Cardiac fibroblast (primary cell): ENCODE measurements at regions not wholly inside any gene's neighbourhood (a gene's known extent, or its start where the extent isn't known, plus 50 kb on each side); places are given as distances from the start of the nearest gene placed in this dataset.
"Not testable (repeated sequence)": the region's sequence is repeated elsewhere in the genome, so short reads cannot be mapped to it uniquely, and the experiment has no call there.

Experiments used
- DNase-seq, 2 donors: peaks; one replicate each; pipeline versions ENCODE4 v3.0.0 to v3.0.0-alpha.2; 2010; ENCODE audit warnings: low read depth in 2 of 2
- H3K4me3 ChIP-seq, 2 donors: replicated peaks in 1 of 2; 1 replicate in 1 of 2; 2 replicates in 1 of 2; pipeline ENCODE4 v1.5.1; 2011; ENCODE audit warnings: low read depth in 2 of 2, low read length in 2 of 2, mild to moderate bottlenecking in 2 of 2, moderate library complexity in 1 of 2
- CTCF ChIP-seq: IDR thresholded peaks from one replicate; pipeline ENCODE4 v1.5.1; 2011; ENCODE audit warnings: low read depth, mild to moderate bottlenecking, low read length, inconsistent platforms

GRCh38 chr5:82470185-82470994 lies 192.2 kb upstream of the RPS23 start:
- no peak for TF ChIP-seq CTCF
- peak in 1 of 2 donors; percentile 16 for DNase-seq
- no peak overlapping the region for H3K4me3 ChIP-seq

GRCh38 chr5:82466986-82467561 lies 188.9 kb upstream of the RPS23 start:
- DNase-seq = peak; percentile 67 to 70
- H3K4me3 ChIP-seq = peak overlapping the region in 1 of 2 donors; percentile 2

GRCh38 chr5:82465235-82465634 lies 187.1 kb upstream of the RPS23 start:
- no peak for DNase-seq
- no peak for TF ChIP-seq CTCF
- no peak overlapping the region for H3K4me3 ChIP-seq

More at GRCh38 chr5:82466986-82467561, 188.9 kb upstream of the RPS23 start:
- peak; percentile 43 for TF ChIP-seq CTCF

GRCh38 chr5:82459626-82460025 lies 181.5 kb upstream of the RPS23 start:
- no peak for TF ChIP-seq CTCF
- H3K4me3 ChIP-seq = no peak overlapping the region

GRCh38 chr5:82455317-82455716 lies 177.2 kb upstream of the RPS23 start:
- not testable (repeated sequence) for DNase-seq

More at GRCh38 chr5:82459626-82460025, 181.5 kb upstream of the RPS23 start:
- no peak for DNase-seq

GRCh38 chr5:82448374-82448773 lies 170.2 kb upstream of the RPS23 start:
- H3K4me3 ChIP-seq = no peak overlapping the region
- TF ChIP-seq CTCF = no peak
- no peak for DNase-seq

More at GRCh38 chr5:82455317-82455716, 177.2 kb upstream of the RPS23 start:
- H3K4me3 ChIP-seq = not testable (repeated sequence)

GRCh38 chr5:82447913-82448312 lies 169.8 kb upstream of the RPS23 start:
- no peak overlapping the region for H3K4me3 ChIP-seq
- TF ChIP-seq CTCF = no peak
- no peak for DNase-seq
